GM12891 (cell line): ENCODE measurements at regions not wholly inside any gene's neighbourhood (a gene's known extent, or its start where the extent isn't known, plus 50 kb on each side); places are given as distances from the start of the nearest gene placed in this dataset.

Experiments
- DNase-seq: peaks from one replicate; pipeline ENCODE4 v3.0.0; 2011; ENCODE audit warnings: low spot score; ENCODE audit not compliant: insufficient read length
- FAIRE-seq: peaks from 2 replicates; lab custom pipeline; 2011; peaks lifted over from hg19 to GRCh38; lab: Jason Lieb, UNC
- PAX5 ChIP-seq: IDR thresholded peaks from 2 replicates; pipeline ENCODE4 v1.6.1; 2011; ENCODE audit warnings: low read length, moderate library complexity, mild to moderate bottlenecking; ENCODE audit not compliant: insufficient read depth, severe bottlenecking
- POLR2A ChIP-seq: IDR thresholded peaks from 2 replicates; pipeline ENCODE4 v1.6.1; 2011; ENCODE audit warnings: low read depth, low read length, control low read depth
- POLR2AphosphoS5 ChIP-seq: IDR thresholded peaks from 2 replicates; pipeline ENCODE4 v1.6.1; 2011; ENCODE audit warnings: low read depth, low read length, control low read depth
- POU2F2 ChIP-seq: IDR thresholded peaks from 2 replicates; pipeline ENCODE4 v1.6.1; 2011; ENCODE audit warnings: low read depth, mild to moderate bottlenecking, control low read depth, low read length, moderate library complexity
- SPI1 ChIP-seq: IDR thresholded peaks from 2 replicates; pipeline ENCODE4 v1.6.1; 2011; ENCODE audit warnings: low read depth, low read length, control low read depth
- TAF1 ChIP-seq: IDR thresholded peaks from 2 replicates; pipeline ENCODE4 v1.6.1; 2011; ENCODE audit warnings: low read depth, low read length, control low read depth

GRCh38 chr5:110082194-110082593, 392.5 kb downstream of the MAN2A1 start:
- DNase-seq = no peak
- TF ChIP-seq POU2F2 (no peak), PAX5 (no peak), POLR2AphosphoS5 (no peak), SPI1 (no peak), TAF1 (no peak), POLR2A (no peak)
- FAIRE-seq = no peak

GRCh38 chr5:110082863-110083262, 393.1 kb downstream of the MAN2A1 start:
- DNase-seq = no peak
- TF ChIP-seq SPI1 (no peak), POU2F2 (no peak), POLR2AphosphoS5 (no peak), POLR2A (no peak), PAX5 (no peak), TAF1 (no peak)
- no peak for FAIRE-seq

GRCh38 chr5:110085826-110086225, 396.1 kb downstream of the MAN2A1 start:
- TF ChIP-seq SPI1 (no peak), TAF1 (no peak), POLR2A (no peak), POU2F2 (no peak), POLR2AphosphoS5 (no peak), PAX5 (no peak)
- DNase-seq (no peak), FAIRE-seq (no peak)

- DNase-seq (no peak), FAIRE-seq (no peak)
- TF ChIP-seq SPI1 (no peak), TAF1 (no peak), PAX5 (no peak), POLR2AphosphoS5 (no peak), POLR2A (no peak), POU2F2 (no peak)
These were observed 397.1 kb downstream of the MAN2A1 start for GRCh38 chr5:110086658-110087388.

- FAIRE-seq (no peak), DNase-seq (no peak)
- TF ChIP-seq PAX5 (no peak), POLR2AphosphoS5 (no peak), TAF1 (no peak), SPI1 (no peak), POU2F2 (no peak), POLR2A (no peak)
These were observed 398.1 kb downstream of the MAN2A1 start for GRCh38 chr5:110087829-110088228.

GRCh38 chr5:110088676-110089436, 399.1 kb downstream of the MAN2A1 start:
- FAIRE-seq (no peak), DNase-seq (no peak)
- no peak for TF ChIP-seq PAX5
- TF ChIP-seq TAF1 = no peak
- TF ChIP-seq POLR2AphosphoS5 = no peak
- no peak for TF ChIP-seq POLR2A
- no peak for TF ChIP-seq SPI1

- TF ChIP-seq POLR2AphosphoS5 = no peak
- TF ChIP-seq TAF1 = no peak
- TF ChIP-seq POU2F2 = no peak
- TF ChIP-seq PAX5 = no peak
- TF ChIP-seq POLR2A = no peak
- TF ChIP-seq SPI1 = no peak
- FAIRE-seq (no peak), DNase-seq (no peak)
These were observed 403.4 kb downstream of the MAN2A1 start for GRCh38 chr5:110092955-110093785.

GRCh38 chr5:110094109-110094508, 404.4 kb downstream of the MAN2A1 start:
- FAIRE-seq (no peak), DNase-seq (no peak)
- TF ChIP-seq POU2F2 (no peak), PAX5 (no peak), SPI1 (no peak), POLR2A (no peak), TAF1 (no peak), POLR2AphosphoS5 (no peak)

- FAIRE-seq = peak; percentile 73
These were observed 404.8 kb downstream of the MAN2A1 start for GRCh38 chr5:110094548-110094947.

More at GRCh38 chr5:110094548-110094947, 404.8 kb downstream of the MAN2A1 start:
- DNase-seq = no peak
- TF ChIP-seq TAF1 (no peak), POLR2A (no peak), SPI1 (no peak), POU2F2 (no peak), PAX5 (no peak), POLR2AphosphoS5 (no peak)
